A549 (cell line): ENCODE measurements at regions not wholly inside any gene's neighbourhood (a gene's known extent, or its start where the extent isn't known, plus 50 kb on each side); places are given as distances from the start of the nearest gene placed in this dataset.

Source experiments
- ATAC-seq, 2 experiments: fragments of 200-7000 bp in 1 of 2; fragments of >200 bp in 1 of 2; cut with Nextera tagmentation in 1 of 2; cut with Tn5 transposase in 1 of 2; 3 replicates each; pipeline versions ENCODE4 v1.8.0 to v1.9.1; 2018 to 2020; ENCODE audit warnings: mild to moderate bottlenecking in 1 of 2, moderate library complexity in 1 of 2
- CTCF ChIA-PET: fragments of 300-600 bp; sonication (Branson Sonifier 250); formaldehyde crosslinking; extraction: SDS; loops from one replicate; lab custom pipeline; 2021; ENCODE audit warnings: antibody characterized with exemption, inconsistent platforms; lab: Yijun Ruan, JAX
- POLR2A ChIA-PET: fragments of 350-600 bp; formaldehyde crosslinking; extraction: SDS; loops from one replicate; lab custom pipeline; 2021; ENCODE audit warnings: antibody characterized with exemption, inconsistent platforms; lab: Yijun Ruan, JAX
- DNase-seq, 2 experiments: peaks; one replicate each; pipeline versions ENCODE4 v3.0.0 to v3.0.0-alpha.2; 2011 to 2016; ENCODE audit warnings: low read depth in 1 of 2, low spot score in 1 of 2
- FAIRE-seq: peaks from 2 replicates; lab custom pipeline; 2011; peaks lifted over from hg19 to GRCh38; lab: Jason Lieb, UNC
- H3K27ac ChIP-seq, 2 experiments: fragments of >200 bp; sonication (Bioruptor Twin); formaldehyde crosslinking; 3 replicates each; pipeline ENCODE4 v1.5.1; 2016 to 2017
- H3K4me1 ChIP-seq: fragments of >200 bp; sonication (Bioruptor Twin); formaldehyde crosslinking; 3 replicates; pipeline ENCODE4 v1.6.1; 2016
- H3K4me2 ChIP-seq: fragments of >200 bp; sonication (Bioruptor Twin); formaldehyde crosslinking; 3 replicates; pipeline ENCODE4 v1.6.1; 2016
- H3K4me3 ChIP-seq: fragments of >200 bp; sonication (Bioruptor Twin); formaldehyde crosslinking; 3 replicates; pipeline ENCODE4 v1.5.1; 2016
- H3K9me3 ChIP-seq: fragments of >200 bp; sonication (Bioruptor Twin); formaldehyde crosslinking; 3 replicates; pipeline ENCODE4 v1.6.1; 2016
- BHLHE40 ChIP-seq: IDR thresholded peaks from 2 replicates; pipeline ENCODE4 v1.6.1; 2012; ENCODE audit warnings: low read depth, low read length, inconsistent platforms
- CEBPB ChIP-seq, 2 experiments: fragments of >200 bp in 1 of 2; sonication (Bioruptor Twin) in 1 of 2; formaldehyde crosslinking in 1 of 2; IDR thresholded peaks; 2 replicates each; pipeline ENCODE4 v1.6.1; 2012 to 2016
- CHD4 ChIP-seq: fragments of 200-600 bp; sonication (generic); IDR thresholded peaks from 2 replicates; pipeline ENCODE4 v1.6.1; 2016; ENCODE audit warnings: antibody characterized with exemption, mild to moderate bottlenecking, borderline replicate concordance
- CTCF ChIP-seq: fragments of >200 bp; sonication (Bioruptor Twin); formaldehyde crosslinking; IDR thresholded peaks from 3 replicates; pipeline ENCODE4 v1.5.1; 2016
- FOSB ChIP-seq: fragments of 250-450 bp; sonication (Bioruptor Pico); IDR thresholded peaks from 2 replicates; pipeline ENCODE4 v1.5.0; 2020; ENCODE audit warnings: mild to moderate bottlenecking, moderate library complexity
- FOSL2 ChIP-seq, 2 experiments: fragments of 450-650 bp in 1 of 2; fragments of >200 bp in 1 of 2; sonication (Bioruptor Twin) in 1 of 2; formaldehyde crosslinking; IDR thresholded peaks; 2 replicates each; pipeline versions ENCODE4 v1.5.0 to v1.6.1; 2016 to 2020; ENCODE audit warnings: mild to moderate bottlenecking in 1 of 2, moderate library complexity in 1 of 2
- GATA3 ChIP-seq: IDR thresholded peaks from 2 replicates; pipeline ENCODE4 v1.6.1; 2012; ENCODE audit warnings: borderline replicate concordance
- HES2 ChIP-seq: fragments of >200 bp; sonication (Bioruptor Twin); formaldehyde crosslinking; IDR thresholded peaks from 2 replicates; pipeline ENCODE4 v1.6.1; 2016
- HEYL ChIP-seq: fragments of 250-450 bp; sonication (Bioruptor Pico); IDR thresholded peaks from 2 replicates; pipeline ENCODE4 v1.8.0; 2021; ENCODE audit warnings: mild to moderate bottlenecking, moderate library complexity
- HMGXB4 ChIP-seq: fragments of 250-450 bp; sonication (Bioruptor Pico); IDR thresholded peaks from 2 replicates; pipeline ENCODE4 v1.5.0; 2021; ENCODE audit warnings: mild to moderate bottlenecking, moderate library complexity, borderline replicate concordance
- HOXB5 ChIP-seq: fragments of 250-450 bp; sonication (Bioruptor Pico); IDR thresholded peaks from 2 replicates; pipeline ENCODE4 v1.5.0; 2020; ENCODE audit warnings: mild to moderate bottlenecking, moderate library complexity
- JUNB ChIP-seq: fragments of >200 bp; sonication (Bioruptor Twin); formaldehyde crosslinking; IDR thresholded peaks from 2 replicates; pipeline ENCODE4 v1.6.1; 2016
- KDM5A ChIP-seq: fragments of 200-600 bp; sonication (generic); IDR thresholded peaks from 2 replicates; pipeline ENCODE4 v1.6.1; 2016; ENCODE audit warnings: antibody characterized with exemption, mild to moderate bottlenecking
- MAZ ChIP-seq: fragments of 150-350 bp; IDR thresholded peaks from 2 replicates; pipeline ENCODE4 v1.6.1; 2014; ENCODE audit warnings: antibody characterized with exemption, low read depth, low read length, borderline replicate concordance
- NPAS2 ChIP-seq: fragments of 250-450 bp; sonication (Bioruptor Pico); IDR thresholded peaks from 2 replicates; pipeline ENCODE4 v1.8.0; 2022; ENCODE audit warnings: mild to moderate bottlenecking, moderate library complexity, borderline replicate concordance
- NR3C1 ChIP-seq: fragments of >200 bp; sonication (Bioruptor Twin); formaldehyde crosslinking; IDR thresholded peaks from 3 replicates; pipeline ENCODE4 v1.6.1; 2017
- PBX3 ChIP-seq: IDR thresholded peaks from 2 replicates; pipeline ENCODE4 v1.6.1; 2012
- PHF8 ChIP-seq: fragments of 200-600 bp; sonication (generic); IDR thresholded peaks from 2 replicates; pipeline ENCODE4 v1.6.1; 2016; ENCODE audit warnings: low read depth, mild to moderate bottlenecking, antibody characterized with exemption, moderate library complexity, borderline replicate concordance
- POLR2A ChIP-seq: IDR thresholded peaks from 2 replicates; pipeline ENCODE4 v1.6.1; 2012; ENCODE audit warnings: mild to moderate bottlenecking, low read length
- POLR2AphosphoS2 ChIP-seq: conservative IDR thresholded peaks from 2 replicates; pipeline ENCODE4 v1.6.1; 2012; ENCODE audit warnings: low read length, improper control_type of control experiment, inconsistent platforms
- RCOR1 ChIP-seq: fragments of 150-350 bp; IDR thresholded peaks from 2 replicates; pipeline ENCODE4 v1.6.1; 2014; ENCODE audit warnings: antibody characterized with exemption, low read length, low read depth
- RNF2 ChIP-seq: fragments of 200-600 bp; sonication (generic); IDR thresholded peaks from 2 replicates; pipeline ENCODE4 v1.6.1; 2016; ENCODE audit warnings: low read depth, mild to moderate bottlenecking, antibody characterized with exemption, moderate library complexity, borderline replicate concordance
- SMC3 ChIP-seq: fragments of >200 bp; sonication (Bioruptor Twin); formaldehyde crosslinking; IDR thresholded peaks from 3 replicates; pipeline ENCODE4 v1.6.1; 2018; ENCODE audit warnings: inconsistent platforms
- TFCP2L1 ChIP-seq: fragments of 250-450 bp; sonication (Bioruptor Pico); IDR thresholded peaks from 2 replicates; pipeline ENCODE4 v1.5.0; 2021; ENCODE audit warnings: mild to moderate bottlenecking
- ZFP36 ChIP-seq: fragments of 450-650 bp; IDR thresholded peaks from 2 replicates; pipeline ENCODE4 v1.6.1; 2014; ENCODE audit warnings: borderline replicate concordance; ENCODE audit not compliant: partially characterized antibody
- ZNF302 ChIP-seq: fragments of 250-450 bp; sonication (Bioruptor Pico); IDR thresholded peaks from 2 replicates; pipeline ENCODE4 v1.9.0; 2021; ENCODE audit warnings: inconsistent platforms, mild to moderate bottlenecking, moderate library complexity
- WGBS: methylation state at CpG from one replicate; pipeline ENCODE4 v1.1.6; 2017; ENCODE audit errors: missing lambda C conversion rate; 5-methylcytosine and 5-hydroxymethylcytosine counted together

- Histone ChIP-seq H3K9me3 (no peaks in the 10 kb centered on the region), H3K4me3 (no peak overlapping the region), H3K4me1 (no peaks in the 10 kb centered on the region), H3K27ac (no peak overlapping the region), H3K4me2 (no peak overlapping the region)
- ATAC-seq (no peak), DNase-seq (no peak), FAIRE-seq (no peak)
- TF ChIP-seq POLR2A (no peak), FOSL2 (IDR thresholded peaks at IDR 0.05) (no peak), FOSL2 (CRISPR knock-in tag; IDR thresholded peaks at IDR 0.05) (no peak), TFCP2L1 (CRISPR knock-in tag) (no peak), NPAS2 (CRISPR knock-in tag) (no peak), ZNF302 (no peak), NR3C1 (no peak), RCOR1 (no peak), CTCF (no peak), KDM5A (no peak), BHLHE40 (no peak), HEYL (CRISPR knock-in tag) (no peak), JUNB (no peak), FOSB (no peak), POLR2AphosphoS2 (no peak), PHF8 (no peak), CEBPB (IDR thresholded peaks at IDR 0.05) (no peak), MAZ (no peak), CHD4 (no peak), HES2 (no peak)
- 49% methylated on average over 8 of the region's 19 CpGs for WGBS
- ChIA-PET POLR2A (no interaction called here), CTCF (no interaction called here)
Observed at GRCh38 chr22:47448231-47449223, 686.1 kb downstream of the TBC1D22A start.

GRCh38 chr22:47446821-47447810 is 684.7 kb downstream of the TBC1D22A start:
- ATAC-seq (no peak), FAIRE-seq (no peak), DNase-seq (no peak)
- H3K4me2 ChIP-seq, result no peak overlapping the region
- CTCF ChIA-PET, result no interaction called here
- no peaks in the 10 kb centered on the region for H3K4me1 ChIP-seq
- no peak overlapping the region for H3K27ac ChIP-seq
- H3K9me3 ChIP-seq, result no peaks in the 10 kb centered on the region
- WGBS, result 42% methylated on average over 14 of the region's 28 CpGs
- POLR2A ChIA-PET, result no interaction called here
- H3K4me3 ChIP-seq, result no peak overlapping the region
- TF ChIP-seq CTCF, result no peak
- TF ChIP-seq NPAS2 (CRISPR knock-in tag), result no peak
- no peak for TF ChIP-seq GATA3
- TF ChIP-seq ZNF302, result no peak
- TF ChIP-seq RNF2, result no peak
- TF ChIP-seq HMGXB4 (CRISPR knock-in tag), result no peak
- no peak for TF ChIP-seq ZFP36
- TF ChIP-seq CHD4, result no peak
- no peak for TF ChIP-seq PBX3
- TF ChIP-seq HOXB5 (CRISPR knock-in tag), result no peak
- no peak for TF ChIP-seq SMC3
